Natural killer cell (primary cell): ENCODE measurements at regions not wholly inside any gene's neighbourhood (a gene's known extent, or its start where the extent isn't known, plus 50 kb on each side); places are given as distances from the start of the nearest gene placed in this dataset.

Experiments
- ATAC-seq, 3 donors: fragments of 150-1000 bp in 2 of 3; fragments of 200-7000 bp in 1 of 3; cut with Tn5 transposase; 1 replicate in 1 of 3; 2 replicates in 2 of 3; pipeline ENCODE4 v1.10.0; 2021; ENCODE audit warnings: mild to moderate bottlenecking in 2 of 3, moderate library complexity in 2 of 3
- DNase-seq, 2 donors: peaks; one replicate each; pipeline versions ENCODE4 v3.0.0 to v3.0.0-alpha.2; 2013 to 2021; ENCODE audit warnings: mixed read lengths in 1 of 2
- H3K27ac ChIP-seq: one replicate; pipeline ENCODE4 v1.5.1; 2013; ENCODE audit warnings: mild to moderate bottlenecking, low read length
- H3K27me3 ChIP-seq: one replicate; pipeline ENCODE4 v1.6.1; 2013; ENCODE audit warnings: low read length; ENCODE audit not compliant: control insufficient read depth, insufficient read depth
- H3K36me3 ChIP-seq: one replicate; pipeline ENCODE4 v1.6.1; 2013; ENCODE audit warnings: low read length; ENCODE audit not compliant: control insufficient read depth, insufficient read depth
- H3K4me1 ChIP-seq: one replicate; pipeline ENCODE4 v1.6.1; 2013; ENCODE audit warnings: low read length; ENCODE audit not compliant: control insufficient read depth, insufficient read depth
- H3K4me3 ChIP-seq: one replicate; pipeline ENCODE4 v1.5.1; 2013; ENCODE audit warnings: low read length
- H3K9me3 ChIP-seq: one replicate; pipeline ENCODE4 v1.6.1; 2013; ENCODE audit warnings: low read length; ENCODE audit not compliant: control insufficient read depth, insufficient read depth
- H3K27ac Mint-ChIP-seq, 2 donors: one replicate each; pipeline ENCODE4 v1.8.0; 2022; ENCODE audit warnings: mild to moderate bottlenecking in 2 of 2, mixed read lengths in 2 of 2, moderate library complexity in 1 of 2
- H3K27me3 Mint-ChIP-seq, 2 donors: one replicate each; pipeline ENCODE4 v1.8.0; 2022; ENCODE audit warnings: low read depth in 2 of 2, mixed read lengths in 2 of 2
- H3K36me3 Mint-ChIP-seq: one replicate; pipeline ENCODE4 v1.8.0; 2022; ENCODE audit warnings: mixed read lengths
- H3K4me1 Mint-ChIP-seq, 2 donors: one replicate each; pipeline ENCODE4 v1.8.0; 2022; ENCODE audit warnings: mixed read lengths in 2 of 2
- H3K4me3 Mint-ChIP-seq: one replicate; pipeline ENCODE4 v1.8.0; 2022; ENCODE audit warnings: mild to moderate bottlenecking, moderate library complexity, mixed read lengths
- H3K9me3 Mint-ChIP-seq, 2 donors: one replicate each; pipeline ENCODE4 v1.8.0; 2022; ENCODE audit warnings: mixed read lengths in 2 of 2
- WGBS: methylation state at CpG from one replicate; pipeline ENCODE4 v1.1.7; 2013; ENCODE audit warnings: missing lambda C conversion rate; ENCODE audit not compliant: insufficient coverage; 5-methylcytosine and 5-hydroxymethylcytosine counted together
- intact Hi-C: fragments of 100-400 bp; cut with micrococcal nuclease; formaldehyde crosslinking; loops from one replicate; pipeline ENCODE4 v1.14.2; 2022
- TF ChIP-seq, protein P1 (sequence below): fragments of 200-600 bp; IDR thresholded peaks from one replicate; pipeline ENCODE4 v1.8.0; 2022; ENCODE audit warnings: antibody characterized with exemption

DNA sequence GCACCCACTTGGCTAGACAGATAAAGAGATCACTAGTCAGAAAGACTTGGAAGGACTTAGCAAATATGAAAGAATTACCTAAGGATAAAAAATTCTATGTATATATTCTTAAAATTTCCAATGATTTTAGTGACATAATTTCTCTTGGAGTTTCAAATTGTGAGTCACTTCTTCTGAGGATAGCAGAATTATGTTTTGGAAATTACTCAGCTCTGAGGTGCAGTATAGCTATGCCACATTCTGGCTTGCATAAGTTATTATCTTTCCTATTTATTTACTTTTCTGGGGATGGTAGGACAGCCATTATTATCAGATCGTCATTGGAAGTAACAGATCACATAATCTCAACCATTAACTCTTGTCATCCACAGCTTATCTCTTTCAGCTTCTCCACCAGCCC lies 853.5 kb downstream of the TRIML1 start:
- no peaks in the 10 kb centered on the region for H3K4me1 ChIP-seq
- no peaks in the 10 kb centered on the region for H3K27me3 ChIP-seq
- TF ChIP-seq, protein P1, sequence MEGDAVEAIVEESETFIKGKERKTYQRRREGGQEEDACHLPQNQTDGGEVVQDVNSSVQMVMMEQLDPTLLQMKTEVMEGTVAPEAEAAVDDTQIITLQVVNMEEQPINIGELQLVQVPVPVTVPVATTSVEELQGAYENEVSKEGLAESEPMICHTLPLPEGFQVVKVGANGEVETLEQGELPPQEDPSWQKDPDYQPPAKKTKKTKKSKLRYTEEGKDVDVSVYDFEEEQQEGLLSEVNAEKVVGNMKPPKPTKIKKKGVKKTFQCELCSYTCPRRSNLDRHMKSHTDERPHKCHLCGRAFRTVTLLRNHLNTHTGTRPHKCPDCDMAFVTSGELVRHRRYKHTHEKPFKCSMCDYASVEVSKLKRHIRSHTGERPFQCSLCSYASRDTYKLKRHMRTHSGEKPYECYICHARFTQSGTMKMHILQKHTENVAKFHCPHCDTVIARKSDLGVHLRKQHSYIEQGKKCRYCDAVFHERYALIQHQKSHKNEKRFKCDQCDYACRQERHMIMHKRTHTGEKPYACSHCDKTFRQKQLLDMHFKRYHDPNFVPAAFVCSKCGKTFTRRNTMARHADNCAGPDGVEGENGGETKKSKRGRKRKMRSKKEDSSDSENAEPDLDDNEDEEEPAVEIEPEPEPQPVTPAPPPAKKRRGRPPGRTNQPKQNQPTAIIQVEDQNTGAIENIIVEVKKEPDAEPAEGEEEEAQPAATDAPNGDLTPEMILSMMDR: no peak
- no peak overlapping the region for H3K27ac ChIP-seq
- Mint-ChIP-seq H3K4me1 (no peaks in the 10 kb centered on the region), H3K36me3 (no peaks in the 10 kb centered on the region), H3K4me3 (no peak overlapping the region), H3K27ac (no peak overlapping the region), H3K27me3 (no peaks in the 10 kb centered on the region), H3K9me3 (peaks cover 12 to 13% of the 10 kb centered on the region in 2 donors)
- peaks cover 3% of the 10 kb centered on the region for H3K9me3 ChIP-seq
- no peak for ATAC-seq
- H3K36me3 ChIP-seq: no peaks in the 10 kb centered on the region
- DNase-seq: no peak
- H3K4me3 ChIP-seq: no peak overlapping the region
- intact Hi-C loops: no loop called here
- 84% methylated on average over 1 of the region's 1 CpG for WGBS

DNA sequence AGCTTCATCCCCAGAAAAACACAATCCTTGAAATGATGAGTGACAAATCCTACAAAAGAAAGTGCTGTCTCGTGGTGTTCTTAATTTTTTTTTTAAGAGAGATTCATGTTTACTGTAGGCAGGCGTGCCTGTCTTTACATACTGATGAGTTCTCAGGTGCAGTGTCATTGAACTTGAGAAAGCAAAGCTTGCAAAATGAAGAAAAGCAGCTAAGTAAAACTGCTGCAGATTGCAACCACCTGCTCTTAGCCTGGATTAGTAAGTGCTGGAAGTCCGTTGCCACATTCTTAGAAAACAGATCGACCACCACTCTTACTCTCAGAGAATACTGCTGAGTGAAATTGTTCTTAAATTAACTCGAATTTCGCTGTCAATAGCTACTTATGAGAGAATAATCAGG lies 854.6 kb downstream of the TRIML1 start:
- H3K27ac Mint-ChIP-seq: no peak overlapping the region
- no peak overlapping the region for H3K27ac ChIP-seq
- no peaks in the 10 kb centered on the region for H3K36me3 ChIP-seq
- H3K27me3 Mint-ChIP-seq: no peaks in the 10 kb centered on the region
- no peaks in the 10 kb centered on the region for H3K27me3 ChIP-seq
- H3K9me3 Mint-ChIP-seq: peaks cover 12 to 16% of the 10 kb centered on the region in 2 donors
- H3K9me3 ChIP-seq: peaks cover under 1% of the 10 kb centered on the region
- H3K4me1 Mint-ChIP-seq: no peaks in the 10 kb centered on the region
- H3K36me3 Mint-ChIP-seq: no peaks in the 10 kb centered on the region
- no peaks in the 10 kb centered on the region for H3K4me1 ChIP-seq
- intact Hi-C loops: no loop called here
- ATAC-seq (no peak), DNase-seq (no peak)
- no peak overlapping the region for H3K4me3 Mint-ChIP-seq
- no peak overlapping the region for H3K4me3 ChIP-seq
- TF ChIP-seq, protein P1: no peak
- 75% methylated on average over 4 of the region's 6 CpGs for WGBS

DNA sequence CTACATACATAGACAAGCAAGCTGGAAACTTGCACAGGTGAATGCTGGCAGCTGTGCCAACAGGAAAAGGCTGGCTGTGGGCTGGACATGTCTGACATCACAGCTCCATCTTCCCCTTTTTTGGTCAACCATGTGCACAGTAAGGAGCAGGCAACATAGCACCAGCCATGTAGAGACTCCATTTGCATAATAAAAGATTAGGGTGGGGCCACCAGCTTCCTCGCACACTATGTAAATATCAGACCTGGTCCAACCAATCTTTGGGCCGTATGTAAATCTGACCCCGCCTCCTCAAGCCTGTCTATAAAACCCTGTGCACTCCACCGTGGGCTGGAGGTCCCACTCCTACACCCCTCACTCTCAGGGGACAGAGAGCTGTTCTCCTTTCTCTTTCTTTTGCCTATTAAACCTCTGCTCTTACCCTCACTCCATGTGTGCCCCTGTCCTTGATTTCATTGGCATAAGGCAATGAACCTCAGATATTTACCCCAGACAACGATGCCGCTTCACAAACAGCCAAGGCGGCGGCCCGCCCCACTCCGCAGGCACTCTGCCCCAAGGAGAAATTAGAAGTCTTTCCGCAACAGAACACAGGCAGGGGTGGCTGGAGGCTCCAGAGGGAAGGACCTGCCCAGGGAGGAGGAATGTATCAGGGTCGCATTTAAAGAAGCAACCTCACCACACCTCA lies 862.2 kb downstream of the TRIML1 start:
- no peaks in the 10 kb centered on the region for H3K4me1 ChIP-seq
- ATAC-seq (no peak), DNase-seq (no peak)
- WGBS: 97% methylated on average over 12 of the region's 12 CpGs
- TF ChIP-seq, protein P1: no peak
- no peak overlapping the region for H3K4me3 Mint-ChIP-seq
- no peaks in the 10 kb centered on the region for H3K27me3 Mint-ChIP-seq
- no peak overlapping the region for H3K27ac Mint-ChIP-seq
- H3K9me3 Mint-ChIP-seq: peaks cover 20 to 28% of the 10 kb centered on the region in 2 donors
- peaks cover 7% of the 10 kb centered on the region for H3K36me3 Mint-ChIP-seq
- intact Hi-C loops: no loop called here
- H3K27me3 ChIP-seq: no peaks in the 10 kb centered on the region
- no peak overlapping the region for H3K27ac ChIP-seq
- peaks cover 17% of the 10 kb centered on the region for H3K9me3 ChIP-seq
- H3K36me3 ChIP-seq: no peaks in the 10 kb centered on the region
- no peaks in the 10 kb centered on the region for H3K4me1 Mint-ChIP-seq
- no peak overlapping the region for H3K4me3 ChIP-seq

DNA sequence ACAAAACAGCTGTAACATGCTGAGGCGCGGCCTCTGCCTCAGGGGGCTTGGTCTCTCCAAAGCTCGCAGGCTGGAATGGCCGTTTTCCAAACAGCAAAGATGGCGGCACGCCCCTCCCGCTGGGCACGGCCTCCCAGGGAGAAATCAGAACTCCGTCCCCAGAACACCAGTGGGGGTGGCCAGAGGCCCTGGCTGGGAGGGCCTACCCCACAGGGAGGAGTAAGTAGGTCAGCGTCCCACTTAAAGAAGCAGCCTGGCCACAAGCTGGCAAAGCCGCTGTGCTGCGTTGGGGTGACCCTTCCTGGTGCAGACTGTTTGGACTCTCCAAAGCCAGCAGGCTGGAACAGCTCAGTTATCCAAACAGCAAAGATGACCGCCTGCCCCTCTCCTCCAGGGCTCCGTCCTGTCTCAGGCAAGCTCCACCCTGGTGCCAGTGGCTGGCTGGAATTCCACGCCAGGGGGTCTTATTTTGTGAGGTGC lies 862.8 kb downstream of the TRIML1 start:
- 93% methylated on average over 15 of the region's 15 CpGs for WGBS
- ATAC-seq (no peak), DNase-seq (no peak)
- Histone ChIP-seq H3K4me1 (no peaks in the 10 kb centered on the region), H3K36me3 (no peaks in the 10 kb centered on the region), H3K27me3 (no peaks in the 10 kb centered on the region), H3K9me3 (peaks cover 17% of the 10 kb centered on the region), H3K27ac (no peak overlapping the region), H3K4me3 (no peak overlapping the region)
- H3K27ac Mint-ChIP-seq: no peak overlapping the region
- H3K4me3 Mint-ChIP-seq: no peak overlapping the region
- H3K4me1 Mint-ChIP-seq: no peaks in the 10 kb centered on the region
- peaks cover 20 to 27% of the 10 kb centered on the region in 2 donors for H3K9me3 Mint-ChIP-seq
- H3K36me3 Mint-ChIP-seq: peaks cover 7% of the 10 kb centered on the region
- TF ChIP-seq, protein P1: no peak
- H3K27me3 Mint-ChIP-seq: no peaks in the 10 kb centered on the region
- intact Hi-C loops: no loop called here
